AG09309 (cell line): ENCODE measurements at regions not wholly inside any gene's neighbourhood (a gene's known extent, or its start where the extent isn't known, plus 50 kb on each side); places are given as distances from the start of the nearest gene placed in this dataset.

Experiments
- DNase-seq: peaks from one replicate; pipeline ENCODE4 v3.0.0-alpha.2; 2010; ENCODE audit warnings: low read depth
- H3K4me3 ChIP-seq: 2 replicates; pipeline ENCODE4 v1.5.1; 2011; ENCODE audit warnings: mild to moderate bottlenecking, low read depth, low read length, moderate library complexity; ENCODE audit not compliant: control insufficient read depth
- CTCF ChIP-seq: IDR thresholded peaks from 2 replicates; pipeline ENCODE4 v1.5.1; 2011; ENCODE audit warnings: mild to moderate bottlenecking, low read depth, low read length, inconsistent platforms; ENCODE audit not compliant: insufficient read depth, control insufficient read depth; ENCODE audit errors: missing control alignments

GRCh38 chr3:1723726-1724125, 374.9 kb upstream of the CNTN4 start:
- DNase-seq: no peak
- no peak overlapping the region for H3K4me3 ChIP-seq
- TF ChIP-seq CTCF: no peak

GRCh38 chr3:1726741-1727140, 371.9 kb upstream of the CNTN4 start:
- H3K4me3 ChIP-seq: no peak overlapping the region
- TF ChIP-seq CTCF: no peak

GRCh38 chr3:1727242-1727641, 371.4 kb upstream of the CNTN4 start:
- no peak for TF ChIP-seq CTCF
- DNase-seq: no peak
- H3K4me3 ChIP-seq: no peak overlapping the region

More at GRCh38 chr3:1726741-1727140, 371.9 kb upstream of the CNTN4 start:
- DNase-seq: no peak

- DNase-seq: no peak
- no peak for TF ChIP-seq CTCF
- no peak overlapping the region for H3K4me3 ChIP-seq
Measured at GRCh38 chr3:1728510-1728909, 370.2 kb upstream of the CNTN4 start.

- no peak for DNase-seq
- no peak for TF ChIP-seq CTCF
- no peak overlapping the region for H3K4me3 ChIP-seq
Measured at GRCh38 chr3:1734494-1735122, 364.1 kb upstream of the CNTN4 start.

- no peak for TF ChIP-seq CTCF
- H3K4me3 ChIP-seq: no peak overlapping the region
- no peak for DNase-seq
Measured at GRCh38 chr3:1752205-1752604, 346.5 kb upstream of the CNTN4 start.
